Muscle layer of colon (tissue), 2 donors: ENCODE measurements at regions not wholly inside any gene's neighbourhood (a gene's known extent, or its start where the extent isn't known, plus 50 kb on each side); places are given as distances from the start of the nearest gene placed in this dataset.

Experiments
- H3K27ac ChIP-seq: one replicate; pipeline ENCODE4 v1.7.0; 2013; ENCODE audit warnings: low read depth, mild to moderate bottlenecking, low read length, moderate library complexity
- H3K27me3 ChIP-seq, 2 donors: one replicate each; pipeline ENCODE4 v1.7.0; 2013; ENCODE audit warnings: low read length in 2 of 2, mild to moderate bottlenecking in 2 of 2; ENCODE audit not compliant: insufficient read depth in 2 of 2, control insufficient read depth in 1 of 2
- H3K36me3 ChIP-seq: one replicate; pipeline ENCODE4 v1.7.0; 2013; ENCODE audit warnings: mild to moderate bottlenecking, low read length; ENCODE audit not compliant: insufficient read depth
- H3K4me1 ChIP-seq: one replicate; pipeline ENCODE4 v1.7.0; 2013; ENCODE audit warnings: mild to moderate bottlenecking, low read length; ENCODE audit not compliant: insufficient read depth
- H3K4me3 ChIP-seq, 2 donors: one replicate each; pipeline ENCODE4 v1.7.0; 2013; ENCODE audit warnings: low read length in 2 of 2, low read depth in 1 of 2, mild to moderate bottlenecking in 1 of 2, moderate library complexity in 1 of 2
- H3K9ac ChIP-seq: one replicate; pipeline ENCODE4 v1.7.0; 2013; ENCODE audit warnings: low read length
- H3K9me3 ChIP-seq: one replicate; pipeline ENCODE4 v1.7.0; 2013; ENCODE audit warnings: mild to moderate bottlenecking, low read length
- donor health status: abdominal sarcoma.
- donor health status: Adenocarcinoma of cecum.

GRCh38 chr7:81648716-81649115 lies 121.1 kb downstream of the HGF start:
- Histone ChIP-seq H3K27ac (no peak overlapping the region), H3K36me3 (no peaks in the 10 kb centered on the region), H3K4me1 (no peaks in the 10 kb centered on the region), H3K4me3 (no peak overlapping the region), H3K9me3 (peaks cover 4% of the 10 kb centered on the region), H3K9ac (no peak overlapping the region), H3K27me3 (no peaks in the 10 kb centered on the region)

- H3K4me1 ChIP-seq: no peaks in the 10 kb centered on the region
- H3K4me3 ChIP-seq: no peak overlapping the region
- no peaks in the 10 kb centered on the region for H3K36me3 ChIP-seq
- H3K27ac ChIP-seq: no peak overlapping the region
- no peak overlapping the region for H3K9ac ChIP-seq
- H3K27me3 ChIP-seq: no peaks in the 10 kb centered on the region
- no peaks in the 10 kb centered on the region for H3K9me3 ChIP-seq
Observed at GRCh38 chr7:81645435-81645834, 124.4 kb downstream of the HGF start.

- Histone ChIP-seq H3K27me3 (no peaks in the 10 kb centered on the region), H3K9ac (no peak overlapping the region), H3K27ac (no peak overlapping the region)
Observed at GRCh38 chr7:81641873-81642272, 128.0 kb downstream of the HGF start.

GRCh38 chr7:81638198-81638597 lies 131.6 kb downstream of the HGF start:
- no peaks in the 10 kb centered on the region for H3K9me3 ChIP-seq
- H3K36me3 ChIP-seq: no peaks in the 10 kb centered on the region
- H3K4me3 ChIP-seq: no peak overlapping the region
- H3K27me3 ChIP-seq: no peaks in the 10 kb centered on the region
- no peak overlapping the region for H3K9ac ChIP-seq
- no peaks in the 10 kb centered on the region for H3K4me1 ChIP-seq
- no peak overlapping the region for H3K27ac ChIP-seq

More at GRCh38 chr7:81641873-81642272, 128.0 kb downstream of the HGF start:
- no peaks in the 10 kb centered on the region for H3K4me1 ChIP-seq
- H3K4me3 ChIP-seq: no peak overlapping the region
- H3K9me3 ChIP-seq: no peaks in the 10 kb centered on the region
- no peaks in the 10 kb centered on the region for H3K36me3 ChIP-seq

- H3K9ac ChIP-seq: no peak overlapping the region
- no peaks in the 10 kb centered on the region for H3K36me3 ChIP-seq
- no peak overlapping the region for H3K27ac ChIP-seq
- no peaks in the 10 kb centered on the region for H3K4me1 ChIP-seq
- H3K27me3 ChIP-seq: no peaks in the 10 kb centered on the region
- no peaks in the 10 kb centered on the region for H3K9me3 ChIP-seq
- H3K4me3 ChIP-seq: no peak overlapping the region
Observed at GRCh38 chr7:81637534-81637933, 132.3 kb downstream of the HGF start.

- no peak overlapping the region for H3K4me3 ChIP-seq
- no peaks in the 10 kb centered on the region for H3K9me3 ChIP-seq
- H3K27me3 ChIP-seq: no peaks in the 10 kb centered on the region
- H3K27ac ChIP-seq: no peak overlapping the region
- no peaks in the 10 kb centered on the region for H3K36me3 ChIP-seq
- H3K9ac ChIP-seq: no peak overlapping the region
- H3K4me1 ChIP-seq: no peaks in the 10 kb centered on the region
Observed at GRCh38 chr7:81632418-81632817, 137.4 kb downstream of the HGF start.

- no peaks in the 10 kb centered on the region for H3K4me1 ChIP-seq
- H3K9me3 ChIP-seq: no peaks in the 10 kb centered on the region
- no peaks in the 10 kb centered on the region for H3K27me3 ChIP-seq
- no peak overlapping the region for H3K27ac ChIP-seq
- H3K9ac ChIP-seq: no peak overlapping the region
- no peak overlapping the region for H3K4me3 ChIP-seq
- H3K36me3 ChIP-seq: no peaks in the 10 kb centered on the region
Observed at GRCh38 chr7:81630600-81630999, 139.2 kb downstream of the HGF start.

GRCh38 chr7:81629702-81630101 lies 140.1 kb downstream of the HGF start:
- no peaks in the 10 kb centered on the region for H3K4me1 ChIP-seq
- H3K36me3 ChIP-seq: no peaks in the 10 kb centered on the region
- H3K27ac ChIP-seq: no peak overlapping the region
- H3K9ac ChIP-seq: no peak overlapping the region
- H3K4me3 ChIP-seq: no peak overlapping the region
- no peaks in the 10 kb centered on the region for H3K9me3 ChIP-seq
- H3K27me3 ChIP-seq: no peaks in the 10 kb centered on the region

- Histone ChIP-seq H3K27me3 (no peaks in the 10 kb centered on the region), H3K9ac (no peak overlapping the region), H3K4me3 (no peak overlapping the region), H3K27ac (no peak overlapping the region), H3K36me3 (no peaks in the 10 kb centered on the region), H3K4me1 (no peaks in the 10 kb centered on the region), H3K9me3 (no peaks in the 10 kb centered on the region)
Observed at GRCh38 chr7:81628951-81629350, 140.9 kb downstream of the HGF start.

- H3K9ac ChIP-seq: no peak overlapping the region
- no peaks in the 10 kb centered on the region for H3K9me3 ChIP-seq
- no peaks in the 10 kb centered on the region for H3K27me3 ChIP-seq
- no peak overlapping the region for H3K4me3 ChIP-seq
- H3K4me1 ChIP-seq: no peaks in the 10 kb centered on the region
- no peak overlapping the region for H3K27ac ChIP-seq
- H3K36me3 ChIP-seq: no peaks in the 10 kb centered on the region
Observed at GRCh38 chr7:81627536-81628287, 142.1 kb downstream of the HGF start.

- Histone ChIP-seq H3K4me3 (no peak overlapping the region), H3K36me3 (no peaks in the 10 kb centered on the region), H3K4me1 (no peaks in the 10 kb centered on the region), H3K9me3 (no peaks in the 10 kb centered on the region), H3K27ac (no peak overlapping the region), H3K27me3 (no peaks in the 10 kb centered on the region), H3K9ac (no peak overlapping the region)
Observed at GRCh38 chr7:81626008-81626407, 143.8 kb downstream of the HGF start.
